DMS79 treated with DMSO at 0.1 percent for 48 hours (cell line): ENCODE measurements at regions not wholly inside any gene's neighbourhood (a gene's known extent, or its start where the extent isn't known, plus 50 kb on each side); places are given as distances from the start of the nearest gene placed in this dataset.

Experiments
- DNase-seq: peaks from one replicate; lab custom pipeline; 2025; lab: John Stamatoyannopoulos, UW

- DNase-seq, result no peak
Measured at GRCh38 chr4:124321364-124321763, 391.2 kb downstream of the ANKRD50 start.

GRCh38 chr4:124322234-124323065 is 390.1 kb downstream of the ANKRD50 start:
- DNase-seq, result peak; percentile 5

GRCh38 chr4:124325690-124326089 is 386.8 kb downstream of the ANKRD50 start:
- DNase-seq, result no peak

DNA sequence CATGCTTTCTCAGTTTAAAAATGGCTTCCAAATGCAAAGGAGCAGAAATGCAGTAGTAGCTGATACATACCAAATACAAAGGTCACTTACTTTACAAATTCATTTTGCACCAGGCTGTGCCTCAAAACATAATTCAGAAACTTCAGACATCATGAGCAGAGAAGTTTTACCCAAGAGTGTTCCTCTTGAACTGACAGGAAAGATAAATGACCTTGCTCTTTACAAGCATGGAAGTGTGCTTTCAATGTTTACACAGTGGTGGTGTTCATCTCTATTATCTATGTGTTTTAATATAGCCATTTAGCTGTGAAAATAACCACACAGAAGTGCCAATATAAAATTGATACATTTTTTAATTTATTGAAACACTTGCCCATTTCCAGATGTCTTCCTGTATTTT is 383.4 kb downstream of the ANKRD50 start:
- no peak for DNase-seq

- DNase-seq, result no peak
Measured at GRCh38 chr4:124330045-124330444, 382.5 kb downstream of the ANKRD50 start.

DNA sequence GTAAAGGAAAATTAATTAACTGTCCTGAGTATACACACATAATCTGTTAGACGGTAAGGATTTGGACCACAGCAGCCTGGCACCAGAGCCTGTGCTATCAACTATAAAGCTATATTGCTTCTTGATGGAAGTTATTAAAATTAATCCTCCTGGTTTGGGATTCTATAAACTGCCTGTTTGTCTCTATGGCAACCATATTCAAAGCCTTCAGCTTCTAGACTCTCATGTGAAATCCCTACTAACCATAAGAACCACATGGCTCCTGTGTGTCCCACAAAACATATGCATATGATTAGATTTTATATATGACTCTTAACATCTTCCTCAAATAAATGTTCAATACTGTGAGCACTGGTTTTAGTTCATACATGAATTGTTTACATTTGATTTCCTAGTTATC is 380.8 kb downstream of the ANKRD50 start:
- no peak for DNase-seq

- DNase-seq, result no peak
Measured at GRCh38 chr4:124333466-124333865, 379.1 kb downstream of the ANKRD50 start.

GRCh38 chr4:124334119-124334518 is 378.4 kb downstream of the ANKRD50 start:
- no peak for DNase-seq

DNA sequence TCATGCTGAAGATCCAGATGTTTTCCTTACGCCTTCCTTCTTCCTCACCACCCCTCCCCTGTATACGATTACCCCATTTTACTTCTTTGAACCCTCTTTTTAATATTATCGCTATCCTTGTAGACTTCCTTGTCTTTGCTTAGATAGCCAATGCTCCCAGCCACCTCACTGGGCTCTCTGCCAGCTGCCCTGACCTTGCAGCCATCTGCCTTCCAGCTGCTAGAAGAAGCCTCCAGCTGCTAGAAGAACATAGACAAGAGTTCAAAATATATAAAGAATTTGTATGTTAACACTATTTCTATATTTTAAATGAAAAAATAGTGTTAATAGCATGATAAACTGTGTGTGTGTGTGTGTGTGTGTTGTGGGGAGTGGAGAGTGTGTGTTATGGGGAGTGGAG is 374.7 kb downstream of the ANKRD50 start:
- DNase-seq, result no peak

GRCh38 chr4:124343661-124344171 is 368.8 kb downstream of the ANKRD50 start:
- DNase-seq, result no peak

DNA sequence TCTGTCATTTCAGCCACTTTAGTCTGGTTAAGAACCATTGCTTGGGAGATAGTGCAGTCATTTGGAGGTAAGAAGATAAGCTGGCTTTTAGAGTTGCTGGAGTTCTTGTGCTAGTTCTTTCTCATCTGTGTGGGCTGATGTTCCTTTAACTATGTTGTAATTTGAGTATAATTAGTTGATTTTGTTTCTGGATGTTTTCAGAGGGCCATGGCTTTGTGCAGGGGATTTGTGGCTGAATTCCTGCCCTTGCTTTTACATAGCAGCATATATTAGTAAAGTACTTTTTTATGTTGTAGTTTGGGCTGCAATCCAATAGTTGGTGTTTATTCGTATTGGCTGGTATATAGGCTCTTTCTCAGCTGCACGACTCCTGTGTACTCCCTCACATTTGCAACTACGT is 339.6 kb downstream of the ANKRD50 start:
- no peak for DNase-seq

- no peak for DNase-seq
Measured at GRCh38 chr4:124386163-124386562, 326.4 kb downstream of the ANKRD50 start.

DNA sequence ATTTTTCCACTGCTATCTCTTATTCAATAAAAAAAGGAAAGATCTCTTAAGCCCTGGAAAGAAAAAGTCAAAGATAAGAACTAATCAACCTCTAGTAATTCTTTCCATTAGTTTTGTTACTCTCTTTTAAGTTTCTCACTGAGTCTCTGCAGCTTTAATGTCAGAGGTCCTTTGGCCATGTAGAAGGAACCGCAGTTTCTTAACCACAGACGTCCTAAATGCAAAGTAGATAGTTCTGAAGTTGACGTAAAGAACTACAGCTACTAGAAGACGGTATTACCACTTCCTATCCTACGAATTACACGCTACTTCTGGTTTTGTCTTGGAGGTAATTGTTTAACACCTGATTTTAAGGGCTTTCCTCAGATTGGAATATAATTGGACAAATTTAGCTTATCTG is 325.9 kb downstream of the ANKRD50 start:
- DNase-seq, result no peak

- DNase-seq, result no peak
Measured at GRCh38 chr4:124389591-124389990, 322.9 kb downstream of the ANKRD50 start.

- DNase-seq, result no peak
Measured at GRCh38 chr4:124390861-124391260, 321.7 kb downstream of the ANKRD50 start.

DNA sequence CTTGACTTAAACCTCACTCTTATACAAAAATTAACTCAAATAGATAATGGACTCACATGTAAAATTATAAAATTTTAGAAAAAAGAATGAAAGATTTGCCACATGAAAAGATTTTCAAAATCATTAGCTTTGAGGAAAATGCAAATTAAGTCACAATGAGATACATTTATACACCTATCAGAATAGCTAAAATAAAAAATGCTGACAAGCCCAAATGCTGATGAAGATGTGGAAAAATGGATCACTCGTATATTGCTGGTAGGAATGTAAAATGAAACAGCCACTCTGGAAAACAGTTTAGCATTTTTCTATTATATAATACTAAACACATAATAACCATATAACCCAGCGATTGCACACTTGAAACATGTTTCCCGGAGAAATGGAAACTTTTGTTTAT is 316.2 kb downstream of the ANKRD50 start:
- no peak for DNase-seq

- DNase-seq, result no peak
Measured at GRCh38 chr4:124401606-124402005, 310.9 kb downstream of the ANKRD50 start.

DNA sequence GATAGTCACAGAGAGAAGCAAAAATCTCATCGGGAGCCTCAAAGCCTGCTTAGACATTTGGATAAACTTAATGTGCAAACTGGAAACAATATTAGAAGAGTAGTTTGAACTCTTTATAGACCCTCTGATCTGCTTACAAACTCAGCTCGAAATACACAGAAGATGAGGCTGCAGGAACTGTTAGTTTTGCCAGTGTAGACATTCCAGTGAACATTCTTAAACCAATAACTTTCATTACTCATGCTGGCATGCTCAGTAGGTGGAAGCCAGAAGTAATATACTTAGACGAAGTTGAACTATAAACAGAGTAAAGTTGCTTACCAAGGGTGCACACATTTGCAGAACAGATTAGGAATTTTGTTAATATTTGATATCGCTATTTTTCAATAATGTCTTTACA is 303.5 kb downstream of the ANKRD50 start:
- no peak for DNase-seq

- DNase-seq, result no peak
Measured at GRCh38 chr4:124414276-124415040, 298.1 kb downstream of the ANKRD50 start.

GRCh38 chr4:124415146-124415545 is 297.4 kb downstream of the ANKRD50 start:
- no peak for DNase-seq

GRCh38 chr4:124417371-124417770 is 295.2 kb downstream of the ANKRD50 start:
- DNase-seq, result no peak

- no peak for DNase-seq
Measured at GRCh38 chr4:124420166-124420695, 292.3 kb downstream of the ANKRD50 start.

- no peak for DNase-seq
Measured at GRCh38 chr4:124423160-124423559, 289.4 kb downstream of the ANKRD50 start.
